Non-pigmented ciliary epithelial cell (primary cell): ENCODE measurements at regions not wholly inside any gene's neighbourhood (a gene's known extent, or its start where the extent isn't known, plus 50 kb on each side); places are given as distances from the start of the nearest gene placed in this dataset.

Experiments used
- DNase-seq: peaks from one replicate; pipeline ENCODE4 v3.0.0-alpha.2; 2010; ENCODE audit warnings: low read depth

DNA sequence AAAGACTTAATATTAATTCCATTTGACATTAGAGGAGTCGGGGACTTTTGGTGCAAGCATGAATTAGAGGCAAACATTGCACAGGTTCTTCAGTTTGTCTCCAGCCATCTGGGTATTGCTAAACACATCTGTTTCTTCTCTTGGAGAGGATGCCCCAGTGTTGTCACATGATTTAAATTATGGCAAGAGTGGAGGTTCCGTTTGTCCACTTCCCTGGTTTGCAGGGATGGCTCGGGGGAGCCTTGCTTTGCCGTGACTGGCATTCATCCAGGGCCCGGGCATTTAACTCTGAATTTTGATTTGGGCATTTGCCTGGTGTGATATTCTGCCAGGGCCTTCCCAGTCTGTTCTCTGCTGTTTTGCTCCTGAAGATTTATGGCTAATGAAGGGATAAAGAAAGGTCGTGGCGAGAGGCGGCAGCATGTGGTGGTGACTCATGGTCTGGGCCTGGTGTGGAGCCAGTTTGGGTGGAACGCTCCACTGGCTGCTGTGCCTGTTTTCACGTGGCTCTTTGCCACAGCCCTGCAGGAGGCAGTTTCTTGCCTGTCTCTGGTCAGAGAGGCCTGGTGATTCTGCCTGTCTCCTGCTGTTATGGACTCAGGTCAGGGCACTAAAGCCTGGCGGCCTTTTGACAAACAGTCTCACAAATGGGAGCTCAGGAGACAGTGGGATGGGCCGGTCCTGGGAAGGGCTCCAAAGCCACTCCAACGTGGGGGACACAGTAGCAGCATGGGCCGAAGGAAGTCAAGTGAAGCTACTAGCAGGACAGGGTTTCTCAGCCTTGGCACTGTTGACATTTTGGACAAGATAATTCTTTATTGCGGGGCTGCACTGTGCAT, 99.4 kb upstream of the PGRMC2 start:
- DNase-seq, result peak; percentile 88

- no peak for DNase-seq
Measured at GRCh38 chr4:128385683-128386304, 98.2 kb upstream of the PGRMC2 start.

GRCh38 chr4:128384765-128385598, 97.4 kb upstream of the PGRMC2 start:
- no peak for DNase-seq

DNA sequence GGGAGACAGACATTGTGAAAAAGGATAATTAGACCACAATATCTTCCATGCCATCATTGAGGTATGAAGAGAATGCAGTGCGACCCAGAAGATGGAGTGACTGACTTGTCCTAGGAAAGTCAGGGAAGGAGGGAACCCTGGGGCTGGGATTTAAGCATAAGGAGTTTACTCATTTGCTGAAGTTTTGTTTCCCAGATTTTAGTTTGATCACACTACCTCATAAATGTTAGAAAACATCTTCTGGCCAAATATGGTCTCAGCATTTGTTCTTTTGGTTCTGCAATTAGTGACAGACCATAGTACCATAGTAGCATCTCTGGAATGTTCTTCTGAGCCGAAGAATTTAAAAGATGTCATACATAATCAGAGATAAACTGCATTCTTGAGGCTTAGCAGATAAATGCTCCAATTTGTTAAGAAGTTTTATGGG, 96.5 kb upstream of the PGRMC2 start:
- DNase-seq, result no peak

GRCh38 chr4:128381748-128382559, 94.3 kb upstream of the PGRMC2 start:
- no peak for DNase-seq

DNA sequence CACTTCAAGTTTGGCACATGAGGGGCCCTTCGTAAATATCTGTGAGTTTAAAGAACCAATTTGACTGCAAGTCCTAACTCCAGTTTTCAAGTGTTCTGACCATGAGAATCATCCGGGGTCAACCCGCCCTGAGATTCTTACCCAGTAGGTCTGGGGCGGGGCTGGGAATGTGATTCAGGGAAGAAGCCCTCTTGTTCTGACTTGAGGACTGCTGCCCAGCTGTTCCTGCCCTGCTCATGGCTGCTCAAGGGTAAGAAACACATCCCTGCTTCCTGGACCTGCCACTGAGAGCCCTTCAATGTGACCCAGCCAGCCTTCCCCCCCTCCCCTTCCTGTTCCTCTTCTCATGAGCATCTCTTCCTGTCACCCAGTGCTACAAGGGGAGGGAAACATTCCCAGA, 92.7 kb upstream of the PGRMC2 start:
- no peak for DNase-seq

GRCh38 chr4:128379860-128380259, 92.2 kb upstream of the PGRMC2 start:
- DNase-seq, result no peak

- no peak for DNase-seq
Measured at GRCh38 chr4:128378668-128379067, 91.1 kb upstream of the PGRMC2 start.

- DNase-seq, result no peak
Measured at GRCh38 chr4:128376958-128377357, 89.3 kb upstream of the PGRMC2 start.

- DNase-seq, result no peak
Measured at GRCh38 chr4:128376303-128376702, 88.7 kb upstream of the PGRMC2 start.

GRCh38 chr4:128373628-128374027, 86.0 kb upstream of the PGRMC2 start:
- no peak for DNase-seq

DNA sequence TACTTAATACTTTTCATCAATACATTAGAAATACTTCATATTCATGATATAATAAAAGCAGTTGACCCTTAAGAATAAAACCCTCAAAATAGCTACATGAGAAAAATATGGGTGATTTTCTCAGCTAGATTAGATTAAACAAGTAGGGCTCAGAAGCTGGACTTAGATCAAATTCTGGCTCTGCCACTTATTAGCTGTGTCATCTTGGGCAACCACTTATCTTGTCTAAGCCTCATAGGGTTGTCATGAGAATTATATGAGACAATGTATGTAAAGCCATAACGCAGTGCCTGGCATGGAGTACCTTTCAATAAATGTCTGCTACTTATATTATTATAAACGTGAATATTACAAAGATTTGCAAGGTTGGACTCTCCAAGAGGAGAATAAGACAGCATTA, 84.3 kb upstream of the PGRMC2 start:
- DNase-seq, result no peak

- DNase-seq, result no peak
Measured at GRCh38 chr4:128371001-128371777, 83.6 kb upstream of the PGRMC2 start.

- DNase-seq, result no peak
Measured at GRCh38 chr4:128366212-128366611, 78.6 kb upstream of the PGRMC2 start.

GRCh38 chr4:128364565-128364964, 77.0 kb upstream of the PGRMC2 start:
- no peak for DNase-seq

DNA sequence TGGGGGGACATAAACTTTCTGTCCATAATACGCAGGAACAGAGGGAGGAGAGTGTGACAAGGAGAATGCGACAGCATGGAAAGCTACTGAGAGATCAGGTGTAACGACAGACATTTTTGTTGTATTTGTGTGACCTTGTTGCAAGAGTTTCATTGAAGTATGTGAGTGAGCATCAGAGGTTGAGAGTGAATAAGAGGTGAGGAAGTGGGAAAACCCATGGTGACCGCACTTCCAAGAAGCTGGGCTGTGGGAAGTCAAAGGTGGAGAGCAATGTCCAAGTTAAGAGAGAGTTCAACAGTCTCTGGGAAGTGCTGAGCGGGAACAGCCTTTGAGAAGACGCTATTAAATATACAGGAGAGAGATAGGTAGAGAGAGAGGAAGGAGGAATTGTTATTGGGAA, 76.4 kb upstream of the PGRMC2 start:
- DNase-seq, result no peak

GRCh38 chr4:128362760-128363159, 75.1 kb upstream of the PGRMC2 start:
- DNase-seq, result no peak

DNA sequence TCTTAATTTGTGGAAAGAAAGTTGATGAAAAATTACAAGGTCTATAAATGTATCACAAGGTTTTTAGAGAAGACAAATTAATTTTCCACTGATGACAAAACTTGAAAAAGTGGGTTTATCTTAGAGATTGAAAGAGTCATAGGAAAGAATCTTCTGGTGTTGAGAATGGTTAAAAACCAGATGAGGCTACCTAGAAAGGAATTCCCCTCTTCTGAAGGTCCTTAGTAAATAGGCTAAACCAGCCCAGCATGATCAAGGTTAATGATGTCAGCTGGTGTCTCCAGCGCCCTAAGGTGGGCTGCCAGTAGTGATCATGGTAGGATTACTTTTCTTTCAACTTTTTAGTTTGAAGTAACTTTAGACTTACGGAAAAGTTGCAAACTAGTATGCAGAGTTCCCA, 71.8 kb upstream of the PGRMC2 start:
- DNase-seq, result no peak

DNA sequence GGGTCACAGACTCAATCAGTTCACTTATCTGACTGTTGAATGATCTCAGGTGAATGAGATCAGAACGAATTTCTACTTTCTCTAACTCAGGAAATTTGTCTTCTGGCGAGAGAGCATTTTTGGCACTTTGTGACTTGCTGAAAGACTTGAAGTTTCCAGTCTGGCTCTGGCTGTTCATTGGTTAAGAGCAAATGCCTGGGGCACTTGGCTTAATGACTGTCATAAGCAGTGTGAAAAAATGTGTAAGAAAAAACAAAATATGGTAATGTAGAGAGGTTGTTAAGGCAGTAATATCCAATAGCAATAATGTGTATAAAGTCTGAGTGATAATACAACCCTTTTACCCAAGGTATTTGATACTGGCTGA, 71.3 kb upstream of the PGRMC2 start:
- DNase-seq, result no peak

- DNase-seq, result peak; percentile 74
Measured at GRCh38 chr4:128358231-128358912, 70.8 kb upstream of the PGRMC2 start.

DNA sequence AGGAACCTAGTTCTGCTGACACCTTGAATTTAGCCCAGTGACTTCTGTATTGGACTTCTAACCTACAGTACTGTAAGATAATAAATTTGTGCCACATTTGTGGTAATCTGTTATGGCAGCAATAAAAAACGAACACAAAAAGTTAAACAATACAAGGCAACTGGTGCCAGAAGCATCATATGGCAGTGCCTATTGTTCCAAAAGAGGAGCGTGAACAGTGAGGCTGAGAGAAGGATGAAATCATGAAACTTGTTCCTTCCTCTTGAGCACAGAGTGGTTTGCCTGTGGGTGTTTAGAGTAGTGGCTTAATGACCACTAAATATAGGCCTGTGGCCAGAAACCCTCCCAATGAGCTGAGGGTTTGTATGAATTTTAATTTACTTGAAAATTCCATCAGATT, 69.7 kb upstream of the PGRMC2 start:
- no peak for DNase-seq
